HG02943 (cell line): ENCODE measurements at regions not wholly inside any gene's neighbourhood (a gene's known extent, or its start where the extent isn't known, plus 50 kb on each side); places are given as distances from the start of the nearest gene placed in this dataset.

ENCODE experiments used
- ATAC-seq: cut with Tn5 transposase; IDR thresholded peaks from one replicate; pipeline ENCODE4 v1.9.1; 2021; ENCODE audit warnings: mild to moderate bottlenecking, low read depth, moderate library complexity; ENCODE audit not compliant: unreplicated experiment

GRCh38 chr2:219944866-219945265, 317.4 kb downstream of the SLC4A3 start:
- ATAC-seq: no peak

- ATAC-seq: no peak
Measured at GRCh38 chr2:219946021-219946420, 318.6 kb downstream of the SLC4A3 start.

GRCh38 chr2:219946529-219946928, 319.1 kb downstream of the SLC4A3 start:
- no peak for ATAC-seq

GRCh38 chr2:219947575-219947974, 320.1 kb downstream of the SLC4A3 start:
- no peak for ATAC-seq

- ATAC-seq: no peak
Measured at GRCh38 chr2:219949053-219949452, 321.6 kb downstream of the SLC4A3 start.

GRCh38 chr2:219951099-219951498, 323.7 kb downstream of the SLC4A3 start:
- no peak for ATAC-seq

GRCh38 chr2:219954331-219954730, 326.9 kb downstream of the SLC4A3 start:
- ATAC-seq: no peak

GRCh38 chr2:219957820-219958219, 330.4 kb downstream of the SLC4A3 start:
- ATAC-seq: no peak

GRCh38 chr2:219958941-219959340, 331.5 kb downstream of the SLC4A3 start:
- no peak for ATAC-seq

GRCh38 chr2:219959471-219959870, 332.0 kb downstream of the SLC4A3 start:
- ATAC-seq: no peak

- ATAC-seq: no peak
Measured at GRCh38 chr2:219961947-219962498, 334.6 kb downstream of the SLC4A3 start.

GRCh38 chr2:219962801-219963200, 335.4 kb downstream of the SLC4A3 start:
- ATAC-seq: no peak

GRCh38 chr2:219965287-219966194, 338.1 kb downstream of the SLC4A3 start:
- no peak for ATAC-seq

- ATAC-seq: no peak
Measured at GRCh38 chr2:219967247-219968245, 340.1 kb downstream of the SLC4A3 start.

- ATAC-seq: no peak
Measured at GRCh38 chr2:219968685-219969345, 341.4 kb downstream of the SLC4A3 start.

- no peak for ATAC-seq
Measured at GRCh38 chr2:219969508-219969907, 342.1 kb downstream of the SLC4A3 start.

- ATAC-seq: no peak
Measured at GRCh38 chr2:219973136-219973535, 345.7 kb downstream of the SLC4A3 start.

- no peak for ATAC-seq
Measured at GRCh38 chr2:219976871-219977270, 349.4 kb downstream of the SLC4A3 start.

GRCh38 chr2:219980638-219981037, 353.2 kb downstream of the SLC4A3 start:
- no peak for ATAC-seq

GRCh38 chr2:219983836-219984235, 356.4 kb downstream of the SLC4A3 start:
- ATAC-seq: no peak
